IMR-90 (cell line): ENCODE measurements at regions not wholly inside any gene's neighbourhood (a gene's known extent, or its start where the extent isn't known, plus 50 kb on each side); places are given as distances from the start of the nearest gene placed in this dataset.

Source experiments
- ATAC-seq: fragments of 200-7000 bp; cut with Tn5 transposase; 2 replicates; pipeline ENCODE4 v1.9.1; 2020; ENCODE audit warnings: low read depth, mild to moderate bottlenecking, moderate library complexity
- BruUV-seq: library from RNA; stranded (reverse); fragments of 400-500 nt; replicated peaks from 2 replicates; lab custom pipeline; 2021; lab: Mats Ljungman, UMichigan
- CTCF ChIA-PET: fragments of 300-600 bp; formaldehyde crosslinking; extraction: SDS; loops from one replicate; lab custom pipeline; 2021; ENCODE audit warnings: antibody characterized with exemption; lab: Yijun Ruan, JAX
- POLR2A ChIA-PET: fragments of 300-600 bp; sonication (Branson Sonifier 250); formaldehyde crosslinking; loops from one replicate; lab custom pipeline; 2022; ENCODE audit warnings: antibody characterized with exemption; ENCODE audit not compliant: unreplicated experiment; lab: Charles Lee
- DNase-seq: peaks from one replicate; pipeline ENCODE4 v3.0.0; 2013
- H2AFZ ChIP-seq: replicated peaks from 2 replicates; pipeline ENCODE3; 2013; ENCODE audit warnings: low read length, mild to moderate bottlenecking; ENCODE audit not compliant: poor library complexity
- H2AK5ac ChIP-seq: 2 replicates; pipeline ENCODE4 v1.6.1; 2013; ENCODE audit warnings: low read depth, low read length, inconsistent platforms
- H2AK9ac ChIP-seq: replicated peaks from 2 replicates; pipeline ENCODE3; 2013; ENCODE audit warnings: mild to moderate bottlenecking, low read depth, low read length, moderate library complexity; ENCODE audit not compliant: poor library complexity
- H2BK120ac ChIP-seq: 2 replicates; pipeline ENCODE4 v1.6.1; 2013; ENCODE audit warnings: low read depth, low read length, inconsistent platforms
- H2BK15ac ChIP-seq: 3 replicates; pipeline ENCODE4 v1.6.1; 2013; ENCODE audit warnings: low read depth, low read length, inconsistent platforms
- H2BK20ac ChIP-seq: 2 replicates; pipeline ENCODE4 v1.6.1; 2013; ENCODE audit warnings: low read depth, mild to moderate bottlenecking, inconsistent platforms, low read length, moderate library complexity
- H2BK5ac ChIP-seq: 2 replicates; pipeline ENCODE4 v1.6.1; 2013; ENCODE audit warnings: mild to moderate bottlenecking, low read depth, low read length, inconsistent platforms; ENCODE audit not compliant: poor library complexity, severe bottlenecking
- H3K14ac ChIP-seq: replicated peaks from 2 replicates; pipeline ENCODE4 v1.6.1; 2013; ENCODE audit warnings: low read depth, low read length, inconsistent platforms
- H3K18ac ChIP-seq: 2 replicates; pipeline ENCODE4 v1.6.1; 2013; ENCODE audit warnings: low read depth, low read length, control low read depth
- H3K23ac ChIP-seq: 2 replicates; pipeline ENCODE4 v1.6.1; 2013; ENCODE audit warnings: low read depth, low read length, inconsistent platforms
- H3K27ac ChIP-seq: 2 replicates; pipeline ENCODE4 v1.5.1; 2013; ENCODE audit warnings: mild to moderate bottlenecking, control low read depth, low read length; ENCODE audit not compliant: insufficient read depth
- H3K27me3 ChIP-seq: 2 replicates; pipeline ENCODE4 v1.6.1; 2013; ENCODE audit warnings: low read length; ENCODE audit not compliant: control insufficient read depth, insufficient read depth
- H3K36me3 ChIP-seq: 2 replicates; pipeline ENCODE4 v1.6.1; 2013; ENCODE audit warnings: low read length, mixed read lengths; ENCODE audit not compliant: control insufficient read depth, insufficient read depth
- H3K4ac ChIP-seq: 2 replicates; pipeline ENCODE4 v1.6.1; 2013; ENCODE audit warnings: low read depth, low read length, inconsistent platforms
- H3K4me1 ChIP-seq: 2 replicates; pipeline ENCODE4 v1.6.1; 2013; ENCODE audit warnings: low read length, mixed read lengths; ENCODE audit not compliant: control insufficient read depth, insufficient read depth
- H3K4me2 ChIP-seq: 2 replicates; pipeline ENCODE4 v1.6.1; 2013; ENCODE audit warnings: low read depth, mild to moderate bottlenecking, control low read depth, low read length, moderate library complexity
- H3K4me3 ChIP-seq: 2 replicates; pipeline ENCODE4 v1.5.1; 2013; ENCODE audit warnings: low read depth, mild to moderate bottlenecking, control low read depth, low read length, moderate library complexity; ENCODE audit not compliant: insufficient read depth
- H3K56ac ChIP-seq: 2 replicates; pipeline ENCODE4 v1.6.1; 2013; ENCODE audit warnings: low read length, inconsistent platforms; ENCODE audit not compliant: insufficient read depth; ENCODE audit errors: extremely low read depth
- H3K79me1 ChIP-seq, 2 experiments: 2 replicates each; pipeline ENCODE4 v1.6.1; 2013; ENCODE audit warnings: low read length in 2 of 2, inconsistent platforms in 1 of 2, low read depth in 1 of 2
- H3K9ac ChIP-seq: 2 replicates; pipeline ENCODE4 v1.6.1; 2013; ENCODE audit warnings: low read depth, low read length, control low read depth
- H3K9me1 ChIP-seq: 2 replicates; pipeline ENCODE4 v1.6.1; 2013; ENCODE audit warnings: low read length, inconsistent platforms; ENCODE audit not compliant: insufficient read depth
- H3K9me3 ChIP-seq: 2 replicates; pipeline ENCODE4 v1.6.1; 2013; ENCODE audit warnings: low read length; ENCODE audit not compliant: control insufficient read depth, insufficient read depth
- H4K20me1 ChIP-seq: 2 replicates; pipeline ENCODE4 v1.6.1; 2013; ENCODE audit warnings: low read length, inconsistent platforms; ENCODE audit not compliant: insufficient read depth
- H4K5ac ChIP-seq: 2 replicates; pipeline ENCODE4 v1.6.1; 2013; ENCODE audit warnings: mild to moderate bottlenecking, low read depth, low read length, control low read depth
- H4K8ac ChIP-seq, 2 experiments: 2 replicates each; pipeline ENCODE4 v1.6.1; 2013; ENCODE audit warnings: low read depth in 2 of 2, low read length in 2 of 2, control low read depth in 1 of 2, inconsistent platforms in 1 of 2
- H4K91ac ChIP-seq: 2 replicates; pipeline ENCODE4 v1.6.1; 2013; ENCODE audit warnings: low read depth, low read length, inconsistent platforms; ENCODE audit not compliant: insufficient read depth
- BHLHE40 ChIP-seq: fragments of 150-350 bp; IDR thresholded peaks from 2 replicates; pipeline ENCODE4 v1.6.1; 2016; ENCODE audit warnings: mild to moderate bottlenecking, low read depth, low read length
- FOS ChIP-seq: fragments of 150-350 bp; IDR thresholded peaks from 2 replicates; pipeline ENCODE4 v1.6.1; 2016; ENCODE audit warnings: low read depth, low read length
- RAD21 ChIP-seq: IDR thresholded peaks from 2 replicates; pipeline ENCODE4 v1.6.1; 2012; ENCODE audit warnings: low read length, improper control_type of control experiment
- WGBS, 2 experiments: methylation state at CpG; one replicate each; pipeline versions ENCODE4 v1.1.5 to v1.1.7; 2013; ENCODE audit warnings: missing lambda C conversion rate in 2 of 2; ENCODE audit not compliant: insufficient read length in 1 of 2; ENCODE audit errors: extremely low coverage in 2 of 2; 5-methylcytosine and 5-hydroxymethylcytosine counted together
- dilution Hi-C: fragments of 300-500 bp; cut with HindIII; formaldehyde crosslinking; loops from one replicate; pipeline ENCODE4 v1.14.3; 2018; ENCODE audit warnings: low sequenced_read_pairs; ENCODE audit not compliant: unreplicated experiment
- in situ Hi-C: fragments of 300-500 bp; cut with MboI; formaldehyde crosslinking; loops from 3 replicates; pipeline ENCODE4 v1.14.3; 2019; ENCODE audit warnings: low sequenced_read_pairs, inconsistent platforms, mixed read lengths
- intact Hi-C: fragments of 100-400 bp; cut with micrococcal nuclease; formaldehyde crosslinking; loops from 2 replicates; pipeline ENCODE4 v1.10.0; 2022
- TF ChIP-seq, protein P1 (sequence below): fragments of 150-350 bp; IDR thresholded peaks from 2 replicates; pipeline ENCODE4 v1.6.1; 2016; ENCODE audit warnings: low read depth, mild to moderate bottlenecking, low read length, moderate library complexity, borderline replicate concordance

DNA sequence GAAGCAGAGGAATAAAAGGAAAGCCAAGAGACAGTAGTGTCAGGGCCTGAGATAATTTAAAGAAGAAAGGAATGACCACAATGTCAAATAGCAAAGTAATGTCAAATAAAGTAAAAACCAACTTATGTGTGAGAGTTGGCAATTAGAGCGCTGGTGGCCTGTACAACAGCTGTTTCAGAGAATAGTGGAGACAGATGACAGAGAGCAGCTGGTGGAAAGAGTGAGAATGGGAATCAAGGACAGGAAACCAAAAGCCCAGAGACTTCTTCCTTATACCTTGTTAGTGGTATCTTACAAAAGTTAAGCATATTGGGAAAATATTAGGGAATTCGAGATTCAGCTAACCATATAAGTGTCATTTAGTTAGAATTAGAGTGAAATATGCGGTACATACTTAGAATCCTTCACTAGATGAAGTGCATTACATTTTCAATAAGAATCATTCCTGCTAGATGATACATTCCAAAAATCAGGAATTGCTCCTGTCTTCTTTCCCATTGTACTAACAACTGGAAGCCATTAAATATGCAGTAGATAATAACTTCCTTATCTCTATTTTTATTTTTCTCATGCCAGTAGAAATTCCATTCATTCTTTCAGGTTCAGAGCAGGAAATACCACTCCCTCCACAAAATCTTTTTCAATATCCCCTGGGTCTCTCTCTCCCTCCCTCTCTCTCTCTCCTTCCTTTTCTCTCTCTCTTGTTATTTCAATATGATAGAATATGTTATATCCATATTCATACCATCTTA lies 525.4 kb downstream of the CENPC start:
- H3K9me3 ChIP-seq = peaks cover 6% of the 10 kb centered on the region
- no peak overlapping the region for H3K18ac ChIP-seq
- no peak overlapping the region for H2AK5ac ChIP-seq
- dilution Hi-C loops (no loop called here), in situ Hi-C loops (no loop called here), intact Hi-C loops (no loop called here)
- CTCF ChIA-PET = no interaction called here
- ATAC-seq (no peak), DNase-seq (no peak)
- H4K5ac ChIP-seq = no peak overlapping the region
- H3K27me3 ChIP-seq = no peaks in the 10 kb centered on the region
- no peaks in the 10 kb centered on the region for H3K36me3 ChIP-seq
- no peak overlapping the region for H2BK15ac ChIP-seq
- no peak overlapping the region for H2AK9ac ChIP-seq
- H3K23ac ChIP-seq = no peak overlapping the region
- POLR2A ChIA-PET = no interaction called here
- H2AFZ ChIP-seq = no peak overlapping the region
- no peak overlapping the region for H4K8ac ChIP-seq
- H3K4ac ChIP-seq = no peak overlapping the region
- no peak overlapping the region for H2BK20ac ChIP-seq
- H4K91ac ChIP-seq = no peak overlapping the region
- H3K56ac ChIP-seq = no peak overlapping the region
- BruUV-seq = no TSS peak
- H3K9me1 ChIP-seq = no peaks in the 10 kb centered on the region
- no peaks in the 10 kb centered on the region for H3K79me1 ChIP-seq
- no peak overlapping the region for H3K9ac ChIP-seq
- no peak for TF ChIP-seq FOS
- no peak for TF ChIP-seq RAD21
- no peak for TF ChIP-seq BHLHE40
- TF ChIP-seq, protein P1, sequence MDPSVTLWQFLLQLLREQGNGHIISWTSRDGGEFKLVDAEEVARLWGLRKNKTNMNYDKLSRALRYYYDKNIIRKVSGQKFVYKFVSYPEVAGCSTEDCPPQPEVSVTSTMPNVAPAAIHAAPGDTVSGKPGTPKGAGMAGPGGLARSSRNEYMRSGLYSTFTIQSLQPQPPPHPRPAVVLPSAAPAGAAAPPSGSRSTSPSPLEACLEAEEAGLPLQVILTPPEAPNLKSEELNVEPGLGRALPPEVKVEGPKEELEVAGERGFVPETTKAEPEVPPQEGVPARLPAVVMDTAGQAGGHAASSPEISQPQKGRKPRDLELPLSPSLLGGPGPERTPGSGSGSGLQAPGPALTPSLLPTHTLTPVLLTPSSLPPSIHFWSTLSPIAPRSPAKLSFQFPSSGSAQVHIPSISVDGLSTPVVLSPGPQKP = no peak
- no peak overlapping the region for H2BK5ac ChIP-seq
- WGBS, 2 experiments = no CpG with 5 or more reads among the region's 3 CpGs
- H3K4me1 ChIP-seq = no peaks in the 10 kb centered on the region
- no peak overlapping the region for H3K4me2 ChIP-seq
- no peak overlapping the region for H3K27ac ChIP-seq
- H4K20me1 ChIP-seq = no peaks in the 10 kb centered on the region
- no peak overlapping the region for H3K14ac ChIP-seq
- H3K4me3 ChIP-seq = no peak overlapping the region
- no peak overlapping the region for H2BK120ac ChIP-seq
